Peyer's patch (tissue), 4 donors: ENCODE measurements at regions not wholly inside any gene's neighbourhood (a gene's known extent, or its start where the extent isn't known, plus 50 kb on each side); places are given as distances from the start of the nearest gene placed in this dataset.

Source experiments
- DNase-seq, 3 donors: peaks; one replicate each; pipeline ENCODE4 v3.0.0-alpha.2; 2017 to 2019
- H3K27ac ChIP-seq, 4 donors: fragments of 200-600 bp; sonication (generic); one replicate each; pipeline ENCODE4 v1.5.1; 2016 to 2019
- H3K27me3 ChIP-seq, 2 donors: fragments of 200-600 bp; sonication (generic); one replicate each; pipeline ENCODE4 v1.5.1; 2019
- H3K36me3 ChIP-seq, 3 donors: fragments of 200-600 bp; sonication (generic); one replicate each; pipeline ENCODE4 v1.5.1; 2016 to 2019
- H3K4me1 ChIP-seq, 4 donors: fragments of 200-600 bp; sonication (generic); one replicate each; pipeline ENCODE4 v1.5.1; 2016 to 2019
- H3K4me3 ChIP-seq, 4 donors: fragments of 200-600 bp; sonication (generic); 1 replicate in 3 of 4; 2 replicates in 1 of 4; pipeline ENCODE4 v1.5.1; 2016 to 2019; ENCODE audit warnings: mild to moderate bottlenecking in 1 of 4
- H3K9me3 ChIP-seq, 4 donors: fragments of 200-600 bp; sonication (generic); one replicate each; pipeline ENCODE4 v1.5.1; 2016 to 2019; ENCODE audit warnings: mild to moderate bottlenecking in 1 of 4
- POLR2A ChIP-seq, 2 donors: fragments of 450-650 bp; IDR thresholded peaks; one replicate each; pipeline ENCODE4 v1.5.1; 2017; ENCODE audit warnings: antibody characterized with exemption in 2 of 2, mild to moderate bottlenecking in 2 of 2, moderate library complexity in 2 of 2
- TF ChIP-seq, protein P1 (sequence below), 6 experiments: fragments of 450-650 bp in 4 of 6; fragments of 200-600 bp in 2 of 6; sonication (generic) in 1 of 6; IDR thresholded peaks; one replicate each; pipeline ENCODE4 v1.5.1; 2017 to 2019; ENCODE audit warnings: antibody characterized with exemption in 6 of 6, mild to moderate bottlenecking in 3 of 6, moderate library complexity in 1 of 6

DNA sequence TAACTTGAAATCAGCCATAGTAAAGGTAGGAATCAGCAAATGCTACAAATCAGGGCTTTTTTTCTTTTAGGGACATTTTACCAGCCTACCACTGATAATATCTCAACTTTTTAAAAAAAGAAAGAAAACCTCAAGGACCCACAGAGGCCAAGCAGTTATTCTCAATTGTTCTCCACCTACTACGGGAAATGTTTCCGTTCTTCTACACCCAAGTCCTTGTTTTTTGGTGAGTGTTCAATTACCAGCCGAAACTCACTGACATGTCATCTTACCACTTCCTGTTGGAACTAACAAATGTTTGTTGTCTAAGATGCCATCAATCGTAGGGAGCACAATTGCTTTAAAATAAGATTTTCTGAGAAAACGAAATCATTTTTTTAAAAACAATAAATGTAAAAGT, 50.2 kb upstream of the CDK1 start:
- Histone ChIP-seq H3K36me3 (no peaks in the 10 kb centered on the region), H3K4me3 (no peak overlapping the region), H3K4me1 (peaks cover 0 to 3% (median 0%) of the 10 kb centered on the region in 4 donors), H3K27me3 (no peaks in the 10 kb centered on the region), H3K27ac (peak overlapping the region in 2 of 4 donors; percentile 19 to 89), H3K9me3 (no peaks in the 10 kb centered on the region)
- TF ChIP-seq POLR2A (IDR thresholded peaks at IDR 0.05): no peak
- TF ChIP-seq, protein P1, sequence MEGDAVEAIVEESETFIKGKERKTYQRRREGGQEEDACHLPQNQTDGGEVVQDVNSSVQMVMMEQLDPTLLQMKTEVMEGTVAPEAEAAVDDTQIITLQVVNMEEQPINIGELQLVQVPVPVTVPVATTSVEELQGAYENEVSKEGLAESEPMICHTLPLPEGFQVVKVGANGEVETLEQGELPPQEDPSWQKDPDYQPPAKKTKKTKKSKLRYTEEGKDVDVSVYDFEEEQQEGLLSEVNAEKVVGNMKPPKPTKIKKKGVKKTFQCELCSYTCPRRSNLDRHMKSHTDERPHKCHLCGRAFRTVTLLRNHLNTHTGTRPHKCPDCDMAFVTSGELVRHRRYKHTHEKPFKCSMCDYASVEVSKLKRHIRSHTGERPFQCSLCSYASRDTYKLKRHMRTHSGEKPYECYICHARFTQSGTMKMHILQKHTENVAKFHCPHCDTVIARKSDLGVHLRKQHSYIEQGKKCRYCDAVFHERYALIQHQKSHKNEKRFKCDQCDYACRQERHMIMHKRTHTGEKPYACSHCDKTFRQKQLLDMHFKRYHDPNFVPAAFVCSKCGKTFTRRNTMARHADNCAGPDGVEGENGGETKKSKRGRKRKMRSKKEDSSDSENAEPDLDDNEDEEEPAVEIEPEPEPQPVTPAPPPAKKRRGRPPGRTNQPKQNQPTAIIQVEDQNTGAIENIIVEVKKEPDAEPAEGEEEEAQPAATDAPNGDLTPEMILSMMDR (IDR thresholded peaks at IDR 0.05): no peak
- DNase-seq: no peak

DNA sequence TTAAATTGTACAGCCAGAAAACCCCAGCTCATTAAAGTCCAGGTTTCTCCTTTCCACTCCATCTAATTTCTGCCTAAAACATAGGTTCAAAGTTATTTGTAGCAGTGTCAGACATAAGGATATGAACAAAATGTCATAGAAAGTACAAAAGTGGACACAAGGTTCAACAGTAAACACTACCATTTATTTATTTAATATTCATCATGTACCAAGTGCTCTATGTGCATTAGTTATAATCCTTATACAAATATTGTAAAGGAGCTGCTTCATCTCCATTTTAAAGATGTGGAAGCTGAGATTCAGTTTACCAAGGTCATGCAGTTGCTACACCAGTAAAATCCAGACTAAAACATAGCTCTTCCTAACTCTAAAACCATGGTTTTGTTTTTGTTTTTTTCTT, 52.0 kb upstream of the CDK1 start:
- no peak overlapping the region for H3K4me3 ChIP-seq
- no peaks in the 10 kb centered on the region for H3K9me3 ChIP-seq
- H3K27me3 ChIP-seq: no peaks in the 10 kb centered on the region
- H3K36me3 ChIP-seq: no peaks in the 10 kb centered on the region
- no peak for DNase-seq
- TF ChIP-seq, protein P1 (IDR thresholded peaks at IDR 0.05): no peak
- TF ChIP-seq POLR2A (IDR thresholded peaks at IDR 0.05): no peak
- no peak overlapping the region for H3K27ac ChIP-seq
- no peaks in the 10 kb centered on the region for H3K4me1 ChIP-seq

DNA sequence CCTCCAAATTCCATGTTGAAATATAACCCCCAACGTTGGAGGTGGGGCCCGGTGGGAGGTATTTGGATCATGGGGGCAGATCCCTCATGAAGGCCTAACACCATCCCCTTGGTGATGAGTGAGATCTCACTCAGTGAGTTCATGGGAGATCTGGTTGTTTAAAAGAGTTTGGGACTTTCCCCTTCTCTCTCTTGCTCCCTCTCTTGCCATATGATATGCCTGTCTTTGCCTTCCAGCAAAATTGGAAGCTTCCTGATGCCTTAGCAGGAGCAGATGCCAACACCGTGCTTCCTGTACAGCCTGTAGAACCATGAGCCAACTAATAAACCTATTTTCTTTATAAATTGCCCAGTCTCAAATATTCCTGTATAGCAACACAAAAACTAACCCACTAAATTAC, 55.7 kb upstream of the CDK1 start:
- Histone ChIP-seq H3K36me3 (no peaks in the 10 kb centered on the region), H3K4me1 (no peaks in the 10 kb centered on the region), H3K9me3 (no peaks in the 10 kb centered on the region), H3K4me3 (no peak overlapping the region), H3K27me3 (no peaks in the 10 kb centered on the region), H3K27ac (no peak overlapping the region)
- no peak for DNase-seq
- TF ChIP-seq, protein P1 (IDR thresholded peaks at IDR 0.05): no peak
- no peak for TF ChIP-seq POLR2A (IDR thresholded peaks at IDR 0.05)

DNA sequence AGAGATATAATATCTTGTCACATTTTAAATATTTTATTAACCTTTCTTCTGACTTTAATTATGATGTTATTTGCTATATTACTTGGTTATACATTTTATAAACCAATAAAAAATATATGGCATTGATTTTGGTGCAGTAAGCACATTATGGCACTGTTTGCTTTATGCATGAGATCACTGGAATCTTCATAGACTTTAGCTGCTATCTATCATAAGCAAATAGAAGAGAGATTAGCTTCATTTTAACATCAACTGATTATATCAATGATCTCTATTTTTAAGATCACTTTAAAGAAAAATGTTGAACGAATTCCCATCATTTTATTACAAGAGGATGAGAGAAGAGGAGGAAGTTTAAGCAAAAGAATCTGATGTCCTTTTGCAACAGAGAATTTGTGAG, 58.6 kb upstream of the CDK1 start:
- no peaks in the 10 kb centered on the region for H3K4me1 ChIP-seq
- H3K27me3 ChIP-seq: no peaks in the 10 kb centered on the region
- no peak overlapping the region for H3K27ac ChIP-seq
- H3K4me3 ChIP-seq: no peak overlapping the region
- no peak for DNase-seq
- H3K36me3 ChIP-seq: no peaks in the 10 kb centered on the region
- TF ChIP-seq POLR2A (IDR thresholded peaks at IDR 0.05): no peak
- TF ChIP-seq, protein P1 (IDR thresholded peaks at IDR 0.05): no peak
- H3K9me3 ChIP-seq: no peaks in the 10 kb centered on the region

DNA sequence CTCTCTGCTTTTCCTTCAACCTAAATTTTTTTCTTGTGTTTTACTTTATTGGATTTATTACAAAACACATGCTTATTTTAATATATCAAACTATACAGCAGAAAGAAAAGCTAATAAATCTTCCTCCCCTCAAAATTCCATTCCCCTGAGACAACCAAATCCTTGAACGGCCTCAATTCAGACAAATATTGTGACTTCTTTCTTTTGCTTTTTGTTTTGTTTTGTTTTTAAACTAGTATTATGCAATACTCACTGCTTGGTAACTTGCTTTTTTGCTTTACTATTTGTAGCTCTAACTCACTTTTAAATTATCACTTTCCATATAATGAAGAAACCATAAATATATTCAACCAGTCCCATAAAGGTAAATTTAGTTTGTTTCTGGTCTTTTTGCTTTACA, 59.4 kb upstream of the CDK1 start:
- no peak for TF ChIP-seq POLR2A (IDR thresholded peaks at IDR 0.05)
- TF ChIP-seq, protein P1 (IDR thresholded peaks at IDR 0.05): no peak
- H3K27ac ChIP-seq: no peak overlapping the region
- DNase-seq: no peak
- no peaks in the 10 kb centered on the region for H3K9me3 ChIP-seq
- H3K4me1 ChIP-seq: no peaks in the 10 kb centered on the region
- H3K4me3 ChIP-seq: no peak overlapping the region
- no peaks in the 10 kb centered on the region for H3K27me3 ChIP-seq
- no peaks in the 10 kb centered on the region for H3K36me3 ChIP-seq

DNA sequence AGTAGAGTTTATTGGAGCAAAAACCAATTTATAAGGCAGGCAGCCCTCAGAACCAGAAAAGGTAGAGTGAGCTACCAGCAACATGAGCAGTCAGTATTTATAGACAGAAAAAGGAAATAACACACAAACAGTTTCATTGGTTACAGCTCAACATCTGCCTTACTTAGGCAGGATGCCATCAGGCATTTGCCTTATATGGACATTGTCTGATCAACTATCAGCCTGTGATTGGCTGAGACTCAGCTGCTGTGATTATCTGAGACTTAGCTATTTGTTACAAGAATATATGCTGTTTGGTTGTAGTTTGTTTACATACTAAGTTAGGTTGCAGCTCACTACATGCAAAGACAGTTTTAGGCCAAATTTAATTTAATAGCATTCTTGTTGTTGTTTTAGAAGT, 60.4 kb upstream of the CDK1 start:
- no peak overlapping the region for H3K27ac ChIP-seq
- no peaks in the 10 kb centered on the region for H3K36me3 ChIP-seq
- no peak overlapping the region for H3K4me3 ChIP-seq
- no peaks in the 10 kb centered on the region for H3K4me1 ChIP-seq
- DNase-seq: no peak
- no peak for TF ChIP-seq POLR2A (IDR thresholded peaks at IDR 0.05)
- TF ChIP-seq, protein P1 (IDR thresholded peaks at IDR 0.05): no peak
- no peaks in the 10 kb centered on the region for H3K9me3 ChIP-seq
- no peaks in the 10 kb centered on the region for H3K27me3 ChIP-seq
